Activated gamma-delta T cell treated with Interleukin-2 at 50 U/mL for 16 hours (primary cell): ENCODE measurements at regions not wholly inside any gene's neighbourhood (a gene's known extent, or its start where the extent isn't known, plus 50 kb on each side); places are given as distances from the start of the nearest gene placed in this dataset.

Experiments used
- DNase-seq: peaks from one replicate; pipeline ENCODE4 v3.0.0-alpha.2; 2020

DNA sequence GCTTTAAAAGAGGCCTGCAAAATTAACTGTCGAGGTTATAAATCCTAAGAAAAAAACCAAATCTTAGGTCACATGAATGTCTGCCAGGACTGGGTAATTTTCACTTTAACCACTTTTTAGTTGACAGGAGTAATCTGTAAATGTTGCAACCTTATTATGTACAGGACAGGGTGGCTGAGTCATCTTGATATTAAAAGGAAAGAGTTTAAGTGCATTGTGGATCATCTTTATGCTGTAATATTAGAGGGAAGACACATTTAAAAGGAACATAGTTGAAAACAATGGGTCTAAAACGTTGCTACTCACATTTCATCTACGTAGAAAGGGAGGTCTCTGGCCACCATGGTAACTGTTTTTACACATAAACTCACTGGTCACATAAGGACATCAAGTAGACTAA, 115.5 kb downstream of the LSMEM1 start:
- no peak for DNase-seq

DNA sequence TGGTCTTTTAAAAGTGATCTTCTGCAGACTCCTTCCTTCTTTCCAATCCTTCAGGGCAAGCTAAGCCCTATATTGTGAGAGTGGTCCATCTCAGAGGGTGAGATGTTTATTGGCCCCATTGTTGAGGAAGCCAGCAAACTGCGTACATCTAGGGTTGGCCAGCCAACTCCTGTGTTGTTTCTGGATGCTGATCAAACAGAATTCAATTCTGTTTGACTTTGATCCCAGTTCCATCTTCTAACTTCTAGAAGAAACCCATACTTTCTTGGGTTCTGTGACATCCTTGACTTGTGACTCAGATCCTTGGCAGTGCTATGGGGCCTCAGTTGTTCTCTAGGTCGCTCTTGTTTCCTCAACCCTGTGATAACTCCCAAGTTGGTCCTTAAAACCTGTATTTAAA, 116.2 kb downstream of the LSMEM1 start:
- no peak for DNase-seq

GRCh38 chr7:112603673-112604072, 122.9 kb downstream of the LSMEM1 start:
- no peak for DNase-seq

GRCh38 chr7:112610636-112611035, 129.8 kb downstream of the LSMEM1 start:
- DNase-seq, result no peak

DNA sequence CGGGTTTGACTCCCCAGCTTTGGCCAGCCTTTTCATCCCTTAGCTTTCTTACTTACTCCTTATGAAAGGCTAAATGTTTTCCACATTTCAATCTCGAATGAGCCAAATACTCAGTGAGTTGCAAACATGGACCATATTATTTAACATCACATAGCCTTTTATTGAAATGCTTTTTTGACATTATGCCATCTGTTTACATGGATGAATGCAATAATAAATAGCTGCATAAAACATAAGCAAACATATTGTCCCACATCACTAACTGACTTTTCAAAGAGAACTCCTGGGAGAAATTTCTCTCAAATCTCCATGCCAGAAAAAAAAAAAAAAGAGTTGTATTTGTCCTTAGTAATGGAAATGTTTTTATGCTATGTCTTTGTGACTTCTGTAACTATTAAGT, 134.9 kb downstream of the LSMEM1 start:
- DNase-seq, result no peak

DNA sequence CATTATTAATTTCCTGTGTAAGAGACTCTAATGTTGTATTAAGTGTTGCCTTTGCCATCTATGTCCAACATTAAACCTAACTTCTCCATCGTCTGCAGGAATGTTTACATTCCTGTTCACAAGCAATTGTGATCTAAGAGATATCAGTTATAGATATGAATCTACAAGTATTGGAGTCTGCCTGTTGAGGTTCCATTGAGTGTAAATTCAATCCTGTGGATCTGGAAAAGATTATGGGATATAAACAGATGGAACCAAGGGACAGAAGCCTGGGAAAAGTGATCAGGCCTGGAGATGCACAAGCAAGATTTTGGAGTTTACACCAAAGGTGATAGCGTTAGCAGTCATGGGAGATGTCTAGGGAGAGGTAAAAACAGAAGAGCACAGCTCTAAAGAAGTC, 135.5 kb downstream of the LSMEM1 start:
- no peak for DNase-seq

DNA sequence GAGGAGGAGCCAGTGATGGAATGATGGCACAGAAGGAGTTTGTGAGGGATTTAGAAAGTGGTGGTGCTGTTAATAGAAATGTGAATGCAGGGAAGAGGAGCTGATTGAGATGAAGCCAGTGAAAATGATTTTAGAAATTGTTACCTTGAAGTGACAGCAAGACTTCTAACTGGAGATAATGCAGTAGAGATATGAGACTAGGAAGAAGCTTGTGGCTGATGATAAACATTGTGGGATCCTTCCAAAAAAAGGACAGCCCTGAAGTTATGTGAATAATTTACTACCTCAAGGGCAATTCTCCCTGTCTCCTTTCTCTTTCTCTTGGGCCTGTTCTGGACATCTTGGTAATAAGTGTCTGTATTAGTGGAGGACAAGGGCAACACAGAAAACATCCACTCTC, 138.6 kb downstream of the LSMEM1 start:
- DNase-seq, result no peak

GRCh38 chr7:112622159-112622715, 141.4 kb downstream of the LSMEM1 start:
- DNase-seq, result no peak

DNA sequence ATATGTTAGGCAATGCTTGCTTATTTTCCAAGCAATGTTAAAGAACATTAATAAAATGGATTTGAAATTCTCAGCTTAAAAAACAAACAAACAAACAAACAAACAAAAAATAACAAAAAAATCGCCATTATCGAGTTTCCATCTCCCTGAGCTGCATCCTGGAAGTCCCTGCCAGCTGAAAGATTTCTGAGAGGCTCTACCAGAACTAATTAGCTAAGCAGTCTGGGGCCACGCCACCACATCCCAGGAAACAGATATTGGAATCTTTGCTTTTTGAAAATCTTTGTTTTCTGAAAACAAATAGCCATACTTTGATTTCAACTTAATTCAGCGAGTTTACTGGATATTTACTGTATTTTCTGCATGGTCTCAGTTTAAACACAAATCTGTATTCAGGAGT, 143.6 kb downstream of the LSMEM1 start:
- no peak for DNase-seq

GRCh38 chr7:112630565-112630964, 149.8 kb downstream of the LSMEM1 start:
- DNase-seq, result no peak

- DNase-seq, result no peak
Measured at GRCh38 chr7:112634107-112634506, 153.3 kb downstream of the LSMEM1 start.

DNA sequence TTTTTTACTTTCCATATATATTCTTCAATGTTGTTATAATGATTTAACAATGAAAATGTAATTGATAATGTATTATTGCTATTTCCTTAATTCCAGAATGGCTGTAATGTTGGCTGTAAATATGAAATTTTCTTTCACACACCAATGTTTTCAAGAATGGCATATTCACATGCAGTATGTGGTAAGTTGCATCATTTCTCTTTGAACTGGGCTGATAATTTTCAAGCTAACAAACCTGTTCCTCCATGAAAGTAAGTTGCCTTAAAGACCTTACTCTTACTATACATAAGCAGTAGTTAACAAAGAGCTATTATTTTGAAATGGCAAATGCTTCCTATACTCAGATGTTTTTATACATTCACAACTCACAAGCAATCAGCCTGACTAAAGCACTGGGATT, 154.5 kb downstream of the TMEM168 start:
- DNase-seq, result no peak

DNA sequence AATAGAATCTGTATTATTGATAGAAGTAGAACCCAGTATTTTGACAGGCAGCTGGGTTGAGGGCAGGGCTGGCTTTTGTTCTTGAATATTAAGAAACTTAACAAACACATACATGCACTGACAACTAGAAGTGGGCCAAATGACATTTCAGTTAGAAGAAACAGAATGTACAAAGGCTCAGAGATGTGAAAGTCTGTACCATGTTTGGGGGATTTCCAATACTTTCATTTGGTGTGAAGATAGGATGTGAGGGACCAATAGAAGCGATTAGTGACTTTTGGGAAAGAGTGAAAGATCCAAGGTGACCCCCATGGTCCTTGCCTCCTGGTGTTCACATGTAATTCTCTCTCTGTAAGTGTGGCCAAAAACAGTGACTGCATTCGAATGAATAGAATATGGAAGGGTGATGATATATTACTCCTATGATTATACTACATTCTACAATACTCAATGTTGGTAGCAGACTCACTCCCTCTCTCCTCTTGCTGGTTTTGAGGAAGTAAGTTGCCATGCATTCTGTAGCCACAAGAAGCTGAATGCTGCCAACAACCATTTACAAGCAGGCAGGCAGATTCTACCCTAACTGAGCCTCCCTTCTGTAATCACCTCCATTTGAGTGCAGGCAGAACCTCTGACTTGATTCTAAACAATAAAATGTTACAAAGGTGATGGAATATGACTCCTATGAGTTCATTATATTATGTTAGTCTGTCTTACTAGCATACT, 151.4 kb downstream of the TMEM168 start:
- DNase-seq, result no peak

GRCh38 chr7:112640685-112641084, 149.5 kb downstream of the TMEM168 start:
- no peak for DNase-seq

DNA sequence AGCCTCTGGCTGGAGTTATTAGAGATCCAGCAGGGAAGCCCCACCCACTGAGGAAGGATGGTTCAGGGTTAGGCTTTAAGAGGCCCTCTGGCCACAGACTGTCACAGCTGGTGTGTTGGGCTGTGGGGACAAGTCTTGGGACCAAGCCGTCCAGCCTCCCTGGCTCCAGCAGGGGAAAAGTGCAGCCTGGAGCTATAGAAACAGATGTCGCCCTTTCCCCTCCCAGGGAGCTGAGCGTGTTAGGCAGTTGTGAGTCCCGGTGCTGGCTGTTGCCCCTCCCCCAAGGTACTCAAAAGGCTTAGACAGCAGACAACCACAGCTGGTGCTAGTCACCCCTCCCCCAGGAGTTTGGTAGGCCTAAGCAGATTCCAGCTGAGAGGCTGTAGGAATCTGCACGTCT, 143.4 kb downstream of the TMEM168 start:
- no peak for DNase-seq

DNA sequence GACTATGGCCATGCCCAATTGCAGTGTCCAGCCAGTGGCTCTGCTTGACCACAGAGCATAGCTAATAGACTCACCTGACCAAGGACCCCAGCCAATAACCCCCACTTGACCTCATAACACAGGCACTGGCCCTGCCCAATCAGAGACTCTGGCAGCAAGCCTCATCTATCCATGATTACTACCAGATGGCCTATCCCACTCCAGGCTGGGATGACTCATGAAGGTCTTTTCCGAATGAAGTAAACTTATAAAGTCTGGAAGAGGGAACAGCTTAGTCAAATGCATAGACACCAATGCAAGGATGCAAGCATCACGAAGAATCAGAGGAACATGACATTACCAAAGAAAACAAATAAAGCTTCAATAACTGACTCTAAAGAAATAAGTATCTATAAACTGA, 141.4 kb downstream of the TMEM168 start:
- DNase-seq, result no peak

DNA sequence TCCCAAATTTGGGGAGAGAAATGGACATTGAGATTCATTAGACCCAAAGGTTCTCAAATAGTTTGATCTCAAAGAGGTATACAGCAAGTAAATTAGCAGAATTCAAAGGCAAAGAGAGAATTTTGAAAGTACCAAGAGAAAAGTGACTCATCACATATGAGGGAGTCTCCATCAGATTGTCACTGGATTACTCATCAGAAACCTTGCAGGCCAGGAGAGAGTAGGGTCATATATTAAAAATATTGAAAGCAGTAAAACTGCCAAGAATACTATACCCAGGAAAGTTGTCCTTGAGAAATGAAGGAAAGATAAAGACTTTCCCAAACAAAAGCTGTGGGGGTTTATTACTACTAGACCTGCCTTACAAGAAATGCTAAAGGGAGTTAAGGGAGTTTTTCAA, 140.6 kb downstream of the TMEM168 start:
- DNase-seq, result no peak

DNA sequence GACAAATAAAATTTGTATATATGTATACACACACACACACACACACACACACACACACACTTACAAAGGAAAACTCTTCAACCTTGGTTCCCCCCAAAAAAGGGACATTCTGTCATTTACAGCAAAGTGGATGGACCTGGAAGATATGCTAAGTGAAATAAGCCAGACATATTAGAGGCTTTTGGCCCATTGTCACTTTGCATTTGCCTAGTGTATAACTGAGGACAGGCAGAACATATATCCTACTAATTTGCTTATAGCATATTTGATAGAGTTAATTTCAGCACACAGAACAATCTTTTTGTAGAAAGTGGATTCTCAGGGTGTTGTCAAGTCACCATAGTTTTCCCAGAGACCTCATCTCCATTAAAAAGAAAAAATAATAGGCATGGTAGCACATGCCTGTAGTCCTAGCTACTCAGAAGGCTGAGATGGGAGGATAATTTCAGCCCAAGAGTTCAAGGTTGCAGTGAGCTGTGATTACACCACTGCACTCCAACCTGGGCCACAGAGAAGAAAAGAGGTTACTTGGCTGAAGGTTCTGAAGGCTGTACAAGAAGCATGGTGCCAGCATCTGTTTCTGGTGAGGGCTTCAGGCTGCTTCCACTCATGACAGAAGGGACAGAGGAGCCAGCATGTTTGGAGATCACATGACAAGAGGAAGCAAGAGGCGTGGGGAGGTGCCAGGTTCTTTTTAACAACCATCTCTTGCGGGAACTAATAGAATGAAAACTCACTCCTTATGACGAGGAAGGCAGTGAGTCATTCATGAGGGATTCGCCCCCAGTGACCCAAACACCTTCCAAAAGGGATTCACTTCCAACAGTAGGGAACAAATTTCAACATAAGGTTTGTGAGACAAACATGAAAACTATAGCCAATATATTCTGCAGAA, 135.6 kb downstream of the TMEM168 start:
- no peak for DNase-seq

DNA sequence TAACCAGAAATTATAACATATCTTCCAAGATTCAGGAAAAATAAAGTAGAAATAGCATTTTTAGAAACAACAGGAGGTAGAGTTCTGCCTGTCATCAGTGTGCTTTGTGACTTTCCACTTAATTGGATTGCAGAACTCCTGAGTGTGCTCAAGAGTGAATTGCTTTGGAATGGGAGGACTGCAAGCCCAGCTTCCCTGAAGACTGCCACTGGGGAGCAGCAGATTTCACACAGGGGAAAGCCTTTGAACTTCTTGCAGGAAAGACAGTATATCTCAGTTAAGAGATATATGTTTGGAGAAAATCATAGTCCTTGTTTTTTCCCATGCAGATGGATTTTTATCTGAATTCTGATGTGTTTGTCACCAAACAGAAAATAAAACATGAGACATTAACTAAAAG, 124.5 kb downstream of the TMEM168 start:
- no peak for DNase-seq

DNA sequence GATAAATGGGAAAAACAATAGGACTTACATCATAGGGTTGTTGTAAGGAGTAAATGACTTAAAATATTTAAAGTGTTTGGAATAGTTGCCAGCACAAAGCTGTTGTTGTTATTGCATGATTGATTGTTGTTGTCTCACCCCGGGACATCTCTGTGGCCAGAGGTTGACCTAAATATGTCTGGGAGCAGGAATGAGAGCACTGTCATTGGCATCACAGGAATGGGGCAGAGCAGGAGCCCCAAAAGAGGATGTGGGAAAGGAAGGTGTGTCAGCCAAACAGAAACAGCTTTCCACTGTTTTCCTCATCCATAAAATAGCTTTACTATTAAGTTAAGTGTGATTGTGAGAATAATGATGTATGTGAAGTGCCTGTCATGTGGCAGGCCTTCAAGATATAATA, 121.6 kb downstream of the TMEM168 start:
- no peak for DNase-seq

DNA sequence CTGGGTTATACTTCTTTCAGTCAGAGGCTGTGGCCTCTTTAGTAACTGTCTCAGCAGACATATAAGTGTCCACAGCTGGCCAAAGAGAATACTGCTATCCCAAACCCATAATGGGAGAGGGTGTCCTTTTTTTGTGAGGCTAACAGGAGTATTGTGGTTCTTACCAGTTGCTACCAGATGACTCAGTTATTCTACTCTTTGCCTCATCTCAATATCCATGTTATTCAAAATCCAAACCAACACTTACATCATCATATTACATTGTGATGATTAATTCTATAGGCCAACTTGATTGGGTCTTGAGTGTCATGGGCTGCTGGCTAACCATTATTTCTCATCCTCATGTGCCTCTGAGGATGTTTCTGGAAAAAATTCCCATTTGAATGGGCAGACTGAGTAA, 120.9 kb downstream of the TMEM168 start:
- no peak for DNase-seq

DNA sequence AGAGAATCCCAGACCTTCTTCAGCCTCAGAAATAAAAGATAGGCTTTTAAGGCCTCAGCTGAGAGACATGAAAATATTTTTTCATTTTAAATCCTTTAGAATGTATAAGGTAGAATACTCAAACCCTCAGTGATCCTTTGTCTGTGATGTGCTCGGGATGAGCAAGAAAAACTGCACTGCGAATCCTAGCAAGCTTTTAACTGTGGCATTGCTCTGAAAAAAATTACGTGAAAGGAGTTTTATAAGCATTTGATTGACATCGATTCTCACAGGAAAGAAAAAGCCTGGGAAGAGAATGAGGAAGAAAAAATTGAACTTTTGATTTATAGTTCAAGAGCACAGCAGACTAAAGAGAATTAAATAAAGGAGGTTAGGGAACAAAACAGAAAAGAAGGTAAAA, 120.0 kb downstream of the TMEM168 start:
- DNase-seq, result no peak

- no peak for DNase-seq
Measured at GRCh38 chr7:112678626-112679025, 111.6 kb downstream of the TMEM168 start.
